ELF-1 (cell line): ENCODE measurements at regions not wholly inside any gene's neighbourhood (a gene's known extent, or its start where the extent isn't known, plus 50 kb on each side); places are given as distances from the start of the nearest gene placed in this dataset.

Experiments
- DNase-seq: peaks from one replicate; pipeline ENCODE4 v3.0.0-alpha.2; 2016; ENCODE audit warnings: low read depth, low spot score

DNA sequence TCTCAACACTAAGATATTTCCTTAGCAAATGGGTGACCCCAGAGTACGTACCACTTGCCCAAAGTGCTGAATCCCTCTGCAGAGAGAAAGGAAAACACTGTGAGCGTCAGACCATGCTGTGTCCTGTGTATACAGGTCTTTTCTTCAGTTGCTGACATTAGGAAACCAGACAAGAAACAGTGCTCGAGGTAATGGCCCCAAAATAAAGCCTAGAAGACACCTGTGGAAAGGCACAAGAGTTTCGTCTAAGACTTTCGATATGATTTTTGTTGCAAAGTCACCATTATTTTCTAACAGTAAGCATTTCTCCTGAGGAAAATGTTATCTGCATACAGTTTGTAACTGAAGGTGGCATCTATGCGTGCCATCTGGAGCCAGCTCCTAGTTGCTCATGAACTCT lies 62.0 kb upstream of the SIMC1 start:
- DNase-seq = no peak

DNA sequence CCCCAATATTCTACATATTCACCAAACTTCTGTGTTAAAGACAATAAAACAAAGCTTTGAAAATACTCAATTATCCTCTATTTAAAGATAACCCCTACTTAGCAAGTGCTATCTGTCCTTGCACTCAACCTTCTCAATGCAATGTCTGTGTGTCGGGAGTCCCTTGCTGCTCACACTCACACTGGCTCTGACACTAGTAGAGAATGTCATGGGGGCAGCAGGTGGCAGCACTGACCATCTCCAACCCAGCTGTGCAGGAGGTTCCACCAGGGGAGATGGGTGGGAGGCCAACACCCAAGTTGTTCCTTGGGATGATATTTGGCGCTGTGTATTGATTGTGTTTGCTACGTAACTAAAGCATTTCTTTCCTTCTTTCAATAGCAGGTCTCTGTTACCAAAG lies 59.4 kb upstream of the SIMC1 start:
- no peak for DNase-seq

DNA sequence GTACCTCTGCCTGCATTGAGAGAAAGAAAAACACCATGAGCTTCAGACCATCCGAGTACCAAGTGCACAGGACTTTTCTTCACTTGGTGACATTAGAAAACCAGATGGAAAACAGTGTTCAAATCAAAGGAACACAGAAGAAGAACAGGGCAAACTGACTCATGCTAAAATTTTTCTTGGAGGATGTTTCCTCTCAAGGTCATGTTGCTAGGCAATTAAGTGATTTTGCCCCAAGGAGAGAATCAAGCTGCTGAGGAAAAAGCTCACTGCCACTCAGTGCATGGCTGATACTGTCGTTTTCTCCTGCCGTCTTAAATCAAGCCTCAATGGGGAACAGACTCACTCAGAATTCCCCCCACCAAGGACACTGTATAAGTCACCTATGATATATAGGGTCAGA lies 57.9 kb upstream of the SIMC1 start:
- no peak for DNase-seq

DNA sequence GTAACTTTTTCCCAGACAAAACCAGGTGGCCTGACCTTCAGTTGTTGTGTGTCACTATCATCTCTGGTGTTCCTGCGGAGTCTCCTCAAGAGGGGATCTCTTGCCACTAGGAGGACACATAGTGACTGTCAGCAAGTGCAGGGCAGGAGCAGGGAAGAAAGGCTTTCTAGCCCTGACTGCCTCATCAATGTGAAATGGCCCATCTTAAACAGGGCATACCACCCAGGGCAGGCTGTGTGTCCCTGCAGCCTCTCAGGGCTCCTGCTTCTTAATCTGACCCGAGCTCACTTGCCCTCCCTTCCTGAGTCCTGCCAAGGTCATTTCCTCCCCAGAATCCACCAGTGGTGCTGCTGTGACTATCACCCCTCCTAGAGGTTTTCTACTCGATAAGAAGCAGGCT lies 57.4 kb upstream of the SIMC1 start:
- no peak for DNase-seq

DNA sequence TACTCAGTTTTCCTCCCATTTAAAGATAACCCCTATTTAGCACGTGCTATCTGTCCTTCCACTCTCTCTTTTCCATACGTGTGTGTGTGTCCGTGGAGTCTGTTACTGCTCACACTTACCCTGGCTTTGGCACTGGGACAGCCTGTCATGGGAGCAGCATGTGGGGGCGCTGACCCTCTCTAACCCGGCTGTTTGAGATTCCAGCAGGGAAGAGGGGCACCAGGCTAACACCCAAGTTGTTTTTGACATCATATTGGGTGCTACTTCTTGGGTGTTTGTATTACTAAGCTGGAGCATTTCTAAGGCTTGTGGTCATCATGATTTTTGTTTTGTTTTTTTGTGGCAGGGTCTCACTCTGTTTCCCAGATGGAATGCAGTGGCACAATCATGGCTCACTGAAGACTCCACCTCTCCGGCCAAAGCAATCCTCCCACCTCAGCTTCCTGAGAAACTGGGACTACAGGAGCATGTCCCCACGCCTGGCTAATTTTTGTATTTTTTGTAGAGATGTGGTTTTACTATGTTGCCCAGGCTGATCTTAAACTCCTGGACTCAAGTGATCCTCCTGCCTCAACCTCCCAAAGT lies 56.9 kb upstream of the SIMC1 start:
- no peak for DNase-seq

DNA sequence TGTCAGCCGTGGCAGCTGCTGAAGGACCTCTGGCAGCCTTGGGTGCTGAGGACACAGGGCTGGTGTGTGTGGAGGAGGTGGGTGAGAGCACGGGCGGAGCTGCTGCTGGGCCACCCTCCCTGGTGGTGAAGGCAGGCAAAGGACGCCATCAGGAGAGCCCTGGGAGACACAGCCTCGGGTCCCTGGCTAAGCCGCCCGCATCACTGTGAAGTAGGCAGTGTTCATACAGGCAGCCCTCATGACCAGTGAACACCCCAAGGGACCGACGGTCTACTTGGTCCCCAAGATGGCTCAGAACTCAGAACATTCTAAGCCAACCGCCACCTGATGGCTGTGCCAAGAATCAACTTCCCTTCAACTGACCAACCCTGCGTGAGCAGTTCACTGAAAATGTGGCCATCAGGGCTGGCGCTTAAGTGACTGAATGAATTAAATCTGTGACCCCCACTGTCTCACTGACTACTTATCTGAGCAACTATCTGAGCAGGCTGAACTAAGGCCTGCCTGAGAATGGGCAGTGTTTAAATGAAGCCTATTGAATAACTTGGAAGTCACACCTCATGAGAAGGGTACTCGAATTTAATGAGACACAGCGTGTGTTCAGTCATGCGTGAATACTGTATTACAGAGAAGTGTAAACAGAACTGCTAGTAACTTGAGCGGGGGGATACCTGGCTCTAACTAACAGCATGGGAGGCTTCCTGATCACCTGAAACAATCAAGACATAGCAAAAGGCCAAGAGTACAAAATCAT lies 54.7 kb upstream of the SIMC1 start:
- DNase-seq = no peak

DNA sequence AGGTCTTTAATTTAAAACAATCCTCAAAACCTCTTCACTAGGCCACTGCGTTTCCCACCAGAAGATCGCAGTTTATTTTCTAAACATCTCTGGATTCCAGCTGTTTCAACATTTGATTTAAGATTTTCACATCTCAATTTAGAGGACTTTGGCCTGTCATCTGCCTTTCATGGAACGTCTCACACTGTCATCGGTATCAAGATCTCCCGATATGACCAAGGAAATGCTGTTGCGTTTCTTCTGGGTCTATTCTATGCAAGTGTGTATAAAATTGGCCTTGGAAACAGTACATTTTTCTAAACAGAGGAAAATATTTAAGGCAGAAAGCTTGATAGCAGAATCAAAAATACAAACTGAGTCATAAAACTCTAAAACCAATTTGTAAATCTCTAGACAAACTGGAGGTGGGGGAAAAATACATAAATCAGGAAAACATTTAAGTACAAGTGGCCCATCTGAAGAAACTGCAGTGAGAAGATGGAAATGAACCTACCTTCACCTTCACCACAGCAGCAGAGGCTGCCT lies 53.6 kb upstream of the SIMC1 start:
- no peak for DNase-seq

DNA sequence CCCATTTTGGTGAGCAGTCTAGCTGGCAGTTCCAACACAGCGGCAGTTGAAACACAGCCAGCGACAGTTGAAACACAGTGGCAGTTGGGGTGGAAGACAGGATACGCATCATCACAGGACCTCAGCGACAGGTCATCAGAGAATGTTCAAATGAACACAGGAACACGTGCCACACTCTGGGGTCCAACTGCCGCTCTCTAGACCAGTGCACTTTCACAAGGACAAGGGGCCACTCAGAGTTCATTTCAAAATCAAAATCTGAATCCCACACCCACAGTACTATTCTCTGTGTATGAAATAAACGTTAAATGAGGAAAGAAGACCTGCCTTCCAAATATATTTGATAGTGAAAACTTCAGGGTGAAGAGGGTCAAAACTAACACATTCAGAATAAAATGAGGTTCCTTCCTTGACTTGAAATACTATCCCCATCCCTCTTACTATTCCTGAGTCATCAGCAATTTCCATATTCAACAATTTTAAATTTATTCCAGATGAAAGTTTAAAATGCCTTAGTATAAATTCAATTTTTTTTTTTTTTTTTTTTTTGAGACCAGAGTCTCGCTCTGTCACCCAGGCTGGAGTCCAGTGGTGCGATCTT lies 53.0 kb upstream of the SIMC1 start:
- DNase-seq = no peak

DNA sequence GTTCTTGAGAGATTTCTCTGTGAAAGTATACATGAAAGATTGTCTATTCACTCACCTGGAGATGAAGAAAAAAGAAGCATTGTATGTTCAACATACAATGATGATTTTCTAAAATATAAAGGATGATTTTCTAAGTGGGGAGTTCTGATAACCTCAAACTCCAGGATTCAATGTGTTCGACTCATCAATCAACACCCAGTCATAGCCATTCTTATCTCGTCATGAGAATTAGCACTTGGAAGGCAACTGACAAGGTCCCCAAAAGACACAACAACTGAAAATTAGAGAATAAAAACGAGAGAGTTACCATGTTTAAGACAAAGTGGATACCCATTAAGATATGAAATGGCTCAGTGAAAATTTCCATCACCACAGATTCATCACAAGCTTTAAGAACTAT lies 52.1 kb upstream of the SIMC1 start:
- DNase-seq = no peak

DNA sequence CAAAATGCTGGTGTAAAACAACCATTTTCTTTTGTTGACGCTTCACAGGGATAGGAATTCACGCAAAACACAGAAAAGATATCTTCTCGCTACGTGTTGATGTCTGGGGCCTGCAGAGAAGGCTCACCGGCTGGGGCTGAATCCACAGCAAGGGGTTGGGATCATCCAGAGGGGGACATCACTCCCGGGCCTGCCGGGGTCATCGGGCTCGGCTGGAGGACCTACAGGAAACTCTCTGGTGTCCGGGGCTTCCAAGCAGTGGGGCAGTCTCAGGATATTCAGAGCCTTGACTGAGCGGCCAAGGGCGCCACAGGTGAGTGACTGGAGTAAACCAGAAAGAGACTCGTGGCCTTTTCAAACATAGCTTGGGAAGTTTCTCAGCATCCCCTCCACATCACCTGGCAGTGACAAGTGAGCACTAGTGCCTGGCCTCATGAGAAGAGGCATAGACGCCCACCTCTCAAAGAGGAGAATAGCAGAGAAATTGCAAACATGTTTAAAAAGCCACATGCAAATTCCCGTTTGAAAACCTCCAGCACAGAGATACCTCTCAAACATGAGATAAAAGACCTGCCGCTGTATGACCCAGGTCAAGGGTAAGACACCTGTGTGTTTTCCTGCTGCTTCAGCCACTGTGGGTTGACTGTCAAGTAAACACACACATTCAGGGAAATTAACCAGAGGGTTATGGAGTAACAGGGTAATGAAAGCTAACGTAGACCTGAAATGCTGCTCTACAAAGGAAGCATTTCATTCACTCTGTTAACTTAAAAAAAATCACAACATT lies 50.8 kb upstream of the SIMC1 start:
- DNase-seq = no peak

DNA sequence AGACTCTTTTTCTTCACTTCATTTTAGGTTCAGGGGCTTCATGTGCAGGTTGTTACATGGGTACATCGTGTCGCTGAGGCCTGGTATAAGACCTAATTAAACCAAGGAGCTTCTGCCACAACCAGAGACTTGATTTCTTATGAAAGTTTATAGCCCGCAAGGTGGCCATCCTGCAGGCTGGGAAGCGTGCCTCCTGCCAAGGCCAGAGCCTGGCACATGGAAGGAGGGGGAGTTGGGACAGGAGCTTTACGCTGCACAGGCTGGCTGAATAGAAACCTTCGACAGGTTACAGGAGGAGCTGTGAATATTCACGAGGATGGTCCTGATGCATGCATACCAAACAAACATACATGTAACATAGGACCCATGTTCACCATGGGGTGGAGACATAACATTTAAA lies 50.1 kb upstream of the SIMC1 start:
- DNase-seq = no peak
